ENCODE measurements at regions not wholly inside any gene's neighbourhood (a gene's known extent, or its start where the extent isn't known, plus 50 kb on each side); places are given as distances from the start of the nearest gene placed in this dataset.
"Not testable (repeated sequence)": the region's sequence is repeated elsewhere in the genome, so short reads cannot be mapped to it uniquely, and the experiment has no call there.

GRCh38 chr10:56096226-56096517 lies 264.9 kb downstream of the ZWINT start:
- no peak for DNase-seq

GRCh38 chr10:56095506-56096225 lies 265.4 kb downstream of the ZWINT start:
- no peak for DNase-seq

- not testable (repeated sequence) for DNase-seq
Observed at GRCh38 chr10:56093645-56094044, 267.4 kb downstream of the ZWINT start.

GRCh38 chr10:56091872-56092271 lies 269.2 kb downstream of the ZWINT start:
- no peak for DNase-seq

- DNase-seq, result no peak
Observed at GRCh38 chr10:56090914-56091540, 270.0 kb downstream of the ZWINT start.

- DNase-seq, result no peak
Observed at GRCh38 chr10:56085406-56086122, 275.5 kb downstream of the ZWINT start.

GRCh38 chr10:56082169-56082568 lies 278.9 kb downstream of the ZWINT start:
- DNase-seq, result no peak

- DNase-seq, result no peak
Observed at GRCh38 chr10:56068473-56069263, 292.4 kb downstream of the ZWINT start.

- DNase-seq, result no peak
Observed at GRCh38 chr10:56068040-56068439, 293.0 kb downstream of the ZWINT start.

GRCh38 chr10:56063642-56064041 lies 297.4 kb downstream of the ZWINT start:
- DNase-seq, result no peak

GRCh38 chr10:56057860-56058259 lies 303.2 kb downstream of the ZWINT start:
- DNase-seq, result no peak

- DNase-seq, result no peak
Observed at GRCh38 chr10:56035489-56035888, 325.6 kb downstream of the ZWINT start.

- no peak for DNase-seq
Observed at GRCh38 chr10:56028298-56029132, 332.5 kb downstream of the ZWINT start.

- DNase-seq, result no peak
Observed at GRCh38 chr10:56012101-56012500, 349.0 kb downstream of the ZWINT start.

- no peak for DNase-seq
Observed at GRCh38 chr10:56003555-56003954, 357.5 kb downstream of the ZWINT start.

GRCh38 chr10:55989188-55989587 lies 371.9 kb downstream of the ZWINT start:
- no peak for DNase-seq

- no peak for DNase-seq
Observed at GRCh38 chr10:55979203-55979602, 381.9 kb downstream of the ZWINT start.

GRCh38 chr10:55966101-55966500 lies 395.0 kb downstream of the ZWINT start:
- DNase-seq, result no peak

GRCh38 chr10:55943403-55943802 lies 417.7 kb downstream of the ZWINT start:
- DNase-seq, result no peak

- no peak for DNase-seq
Observed at GRCh38 chr10:55929291-55929690, 431.8 kb downstream of the ZWINT start.

GRCh38 chr10:55899472-55900147 lies 461.4 kb downstream of the ZWINT start:
- DNase-seq, result not testable (repeated sequence)

- DNase-seq, result no peak
Observed at GRCh38 chr10:55897490-55897921, 463.6 kb downstream of the ZWINT start.

Measured in NCI-H2081 treated with DMSO at 0.1 percent for 48 hours (cell line).